ENCODE measurements at regions not wholly inside any gene's neighbourhood (a gene's known extent, or its start where the extent isn't known, plus 50 kb on each side); places are given as distances from the start of the nearest gene placed in this dataset.

DNA sequence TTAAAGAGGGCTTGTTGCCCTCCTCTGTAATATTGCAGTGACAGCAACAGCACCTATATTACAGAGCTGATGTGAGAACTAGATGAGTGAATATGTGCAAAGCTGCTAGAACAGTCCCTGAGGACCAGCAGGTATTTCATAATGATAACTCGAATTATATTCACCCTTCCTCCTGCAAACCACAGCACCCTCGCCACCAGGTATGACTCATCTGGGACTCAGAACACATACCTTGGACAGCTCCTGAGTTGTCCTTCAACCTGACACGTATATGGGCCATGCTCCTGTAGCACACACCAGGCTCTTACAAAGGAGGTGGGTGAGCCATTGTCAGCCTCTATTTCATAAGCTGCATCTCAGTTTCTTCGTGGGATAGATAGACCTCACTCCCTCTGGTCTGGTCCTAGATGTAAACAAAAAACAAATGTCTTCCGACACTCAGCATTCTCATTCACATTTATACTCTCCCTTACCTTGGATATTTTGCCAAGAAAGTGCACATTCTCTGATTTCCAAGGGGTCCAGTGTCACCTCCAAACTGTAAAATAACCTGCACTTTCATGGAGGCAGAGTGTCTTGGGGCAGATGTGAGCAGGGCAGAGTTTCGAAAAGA lies 124.5 kb downstream of the TLE3 start:
- H3K27ac ChIP-seq = no peak overlapping the region
- H3K4me3 ChIP-seq = no peak overlapping the region

DNA sequence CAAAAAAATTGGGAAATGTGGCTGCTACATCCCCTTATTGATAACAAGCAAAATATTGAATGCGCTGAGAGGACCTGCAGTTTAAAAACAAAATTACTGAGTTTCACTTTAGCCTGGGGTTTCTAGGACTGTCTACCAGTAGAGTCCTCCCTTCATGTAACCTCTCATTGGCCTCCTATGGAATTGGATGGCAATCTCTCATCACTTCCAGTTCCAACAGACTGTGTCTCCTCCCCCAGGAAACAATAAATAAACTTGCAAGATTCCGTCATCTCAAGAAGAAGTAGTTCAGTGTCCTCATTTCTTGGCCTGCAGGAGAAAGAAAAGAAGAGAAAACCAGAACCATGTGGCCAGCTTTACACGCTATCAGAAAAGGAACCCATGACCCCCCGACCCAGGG lies 123.8 kb downstream of the TLE3 start:
- Histone ChIP-seq H3K27ac (no peak overlapping the region), H3K4me3 (no peak overlapping the region)

DNA sequence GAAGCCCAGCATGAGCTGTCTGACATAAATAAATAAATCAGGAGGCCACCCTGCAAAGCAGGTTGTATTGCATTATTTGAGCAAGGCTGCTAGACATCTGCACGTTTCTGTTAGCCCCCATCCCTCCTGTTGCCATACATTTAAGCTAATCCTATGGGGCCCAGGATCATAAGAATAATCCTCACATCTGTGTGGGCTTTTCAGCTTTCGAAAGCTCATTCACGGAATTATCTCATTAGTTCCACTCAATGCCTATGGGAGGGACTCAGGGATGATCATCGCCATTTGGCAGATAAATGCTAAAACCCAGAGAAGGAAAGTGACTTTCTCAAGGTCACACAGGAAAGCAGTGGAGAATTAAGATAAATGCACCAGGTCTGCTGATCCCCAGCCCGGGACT lies 123.4 kb downstream of the TLE3 start:
- Histone ChIP-seq H3K27ac (no peak overlapping the region), H3K4me3 (no peak overlapping the region)

DNA sequence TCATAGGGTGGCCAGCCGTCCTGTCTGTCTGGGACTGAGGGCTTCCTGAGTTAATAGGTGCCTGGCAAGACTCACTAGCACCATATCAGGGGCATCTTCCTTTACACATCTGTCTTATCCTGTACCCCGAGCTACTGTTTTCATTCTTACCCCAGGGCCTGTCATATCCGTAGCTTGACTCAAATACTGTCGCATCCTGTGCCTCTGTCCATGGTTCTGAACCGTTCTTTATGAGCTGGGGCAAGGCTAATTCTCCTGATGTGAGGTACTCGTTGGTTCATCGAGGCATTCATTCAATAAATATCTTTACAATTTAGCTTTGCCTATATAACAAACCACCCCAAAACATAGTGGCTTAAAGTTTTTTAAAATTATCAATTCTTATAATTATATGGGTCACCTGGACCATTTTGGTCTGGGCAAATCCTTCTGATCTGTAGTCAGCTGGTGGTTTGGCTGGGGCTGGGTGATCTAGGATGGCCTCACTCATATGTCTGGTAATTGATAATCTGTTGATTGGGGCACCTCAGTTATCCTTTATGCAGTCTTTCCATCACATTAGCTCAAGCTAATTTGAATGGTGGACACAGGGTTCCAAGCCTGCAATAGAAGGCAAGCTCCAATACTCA lies 121.2 kb downstream of the TLE3 start:
- no peak overlapping the region for H3K4me3 ChIP-seq
- H3K27ac ChIP-seq = no peak overlapping the region

DNA sequence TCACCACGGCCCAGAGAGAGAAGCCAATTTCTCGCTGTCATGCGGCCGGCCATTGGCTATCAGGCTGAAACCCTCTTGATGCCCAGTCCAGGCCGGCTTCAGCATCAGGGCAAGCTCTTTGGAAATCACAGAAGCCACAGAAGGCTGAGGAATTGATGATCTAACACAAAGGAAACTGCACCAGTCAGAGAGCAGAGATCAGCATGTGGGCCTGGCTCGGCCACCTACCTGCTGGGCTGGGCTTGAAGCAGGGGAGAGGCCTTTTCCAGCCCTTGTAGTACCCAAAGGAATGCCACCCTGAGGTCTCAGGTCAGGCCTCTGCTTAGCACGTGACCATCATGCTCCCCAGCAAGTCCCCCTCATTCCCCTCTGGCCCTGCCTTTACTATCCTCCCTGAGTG lies 119.1 kb downstream of the TLE3 start:
- Histone ChIP-seq H3K27ac (no peak overlapping the region), H3K4me3 (no peak overlapping the region)

DNA sequence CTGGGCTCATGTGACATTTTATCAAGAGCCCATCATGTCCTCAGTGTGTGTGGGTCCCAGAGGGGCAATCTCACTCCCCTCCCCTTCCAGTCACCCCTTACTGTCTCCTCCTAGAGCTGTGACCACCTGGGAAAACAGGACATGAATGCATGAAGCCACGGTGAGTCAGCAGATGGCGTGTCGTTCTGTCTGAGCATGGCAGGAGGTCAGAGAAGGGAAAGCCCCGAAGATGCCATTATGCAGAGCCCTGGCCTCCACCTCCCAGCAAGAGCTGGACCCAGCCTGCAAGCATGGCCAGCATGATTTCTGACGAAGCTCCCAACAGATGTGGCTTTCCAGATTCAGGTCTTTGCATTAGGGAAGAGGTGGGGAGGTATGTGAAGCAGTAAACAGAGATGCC lies 118.5 kb downstream of the TLE3 start:
- no peak overlapping the region for H3K27ac ChIP-seq

DNA sequence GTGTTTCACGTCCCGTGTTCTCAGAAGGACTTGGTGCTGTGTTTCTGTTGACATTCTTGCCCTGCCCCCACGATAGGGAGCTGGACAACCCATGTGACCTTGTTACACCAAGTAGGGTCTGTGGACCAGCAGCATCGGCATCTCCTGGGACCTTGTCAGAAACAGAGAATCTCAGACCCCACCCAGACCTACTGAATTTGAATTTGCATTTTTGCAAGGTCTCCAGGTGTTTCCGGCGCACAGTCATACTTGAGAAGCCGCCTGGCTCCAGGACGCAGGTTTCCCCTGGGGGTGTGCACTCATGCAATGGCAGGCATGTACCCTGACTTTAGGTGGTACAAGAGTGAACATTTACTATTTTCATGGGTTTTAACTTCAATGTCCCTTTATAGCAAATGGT lies 117.9 kb downstream of the TLE3 start:
- H3K27ac ChIP-seq = no peak overlapping the region
- H3K4me3 ChIP-seq = no peak overlapping the region

More for the DNA sequence above, 118.5 kb downstream of the TLE3 start:
- H3K4me3 ChIP-seq = no peak overlapping the region

DNA sequence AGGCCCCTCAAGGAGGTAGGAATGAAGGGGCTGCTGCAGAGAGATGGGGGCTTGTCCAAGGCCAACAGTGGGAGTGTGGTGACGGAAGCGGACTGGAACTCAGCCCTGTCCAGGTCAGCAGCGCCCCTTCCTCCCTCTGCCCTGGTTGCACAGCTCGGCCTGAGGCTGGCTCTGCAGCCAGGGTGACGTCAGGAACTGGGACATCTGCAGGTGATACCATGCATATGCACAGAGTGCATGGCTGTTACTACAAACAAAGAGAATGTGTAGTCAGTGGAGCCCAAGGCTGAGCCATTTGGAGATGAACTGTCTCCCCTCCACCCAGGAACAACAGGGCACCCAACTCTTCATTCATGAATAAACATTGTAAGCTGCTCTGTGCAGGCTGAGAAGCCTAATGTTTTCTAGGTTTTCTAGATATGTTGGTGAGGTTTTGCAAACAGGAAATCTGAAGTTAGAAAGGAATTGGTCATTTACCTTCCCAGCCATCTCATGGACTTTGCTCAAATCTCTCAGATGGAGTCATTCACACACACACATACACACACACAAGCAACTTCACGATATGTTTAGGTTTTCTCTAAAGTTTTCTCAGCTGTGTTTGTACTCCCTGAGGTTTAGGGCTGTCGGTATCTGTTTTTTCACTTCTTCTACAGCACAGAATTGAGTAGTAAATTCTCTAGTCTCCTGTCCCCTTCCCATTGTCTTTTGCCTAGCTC lies 117.2 kb downstream of the TLE3 start:
- no peak overlapping the region for H3K4me3 ChIP-seq
- H3K27ac ChIP-seq = no peak overlapping the region

DNA sequence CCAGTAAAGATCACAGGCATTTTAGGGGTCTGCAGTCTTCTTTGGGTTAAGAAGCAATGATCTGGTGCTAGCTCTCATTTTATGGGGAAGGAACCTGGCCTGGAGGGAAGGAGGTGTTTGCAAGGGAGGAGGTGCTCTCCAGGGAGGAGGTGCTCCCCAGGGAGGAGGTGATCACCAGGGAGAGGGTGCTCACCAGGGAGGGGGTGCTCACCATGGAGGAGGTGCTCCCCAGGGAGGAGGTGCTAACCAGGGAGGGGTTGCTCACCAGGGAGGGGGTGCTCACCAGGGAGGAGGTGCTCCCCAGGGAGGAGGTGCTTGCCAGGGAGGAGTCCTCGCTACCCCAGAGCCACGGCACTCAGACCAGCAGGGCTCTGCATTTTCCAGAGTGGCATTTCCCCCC lies 115.7 kb downstream of the TLE3 start:
- no peak overlapping the region for H3K27ac ChIP-seq
- no peak overlapping the region for H3K4me3 ChIP-seq

DNA sequence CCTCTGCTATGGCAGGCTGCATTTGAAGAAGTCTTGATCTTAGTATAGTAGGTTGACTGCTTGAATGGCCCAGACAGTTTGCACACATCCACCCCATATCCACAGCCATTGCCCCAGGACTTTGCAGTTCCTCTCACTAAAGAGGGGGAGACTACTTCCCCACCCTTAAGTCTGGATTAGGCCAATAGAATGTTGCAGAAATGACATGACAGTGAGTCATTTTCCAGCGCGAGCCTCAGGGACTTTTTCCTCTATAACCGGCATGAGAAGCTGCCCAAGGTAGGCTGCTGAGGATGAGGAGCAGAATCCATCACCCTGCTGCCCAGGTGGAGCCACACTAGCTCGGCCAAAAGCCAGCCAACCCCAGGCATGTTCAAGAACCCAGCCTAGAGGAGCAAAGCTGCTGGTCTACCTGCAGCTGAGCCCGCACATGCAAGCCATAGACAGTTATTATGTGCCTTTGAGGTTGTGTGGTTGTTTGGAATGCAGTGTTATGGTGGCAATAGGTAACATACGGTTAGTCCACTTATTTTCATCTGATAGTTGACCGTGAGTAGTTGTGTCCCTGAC lies 113.9 kb downstream of the TLE3 start:
- Histone ChIP-seq H3K27ac (no peak overlapping the region), H3K4me3 (no peak overlapping the region)

DNA sequence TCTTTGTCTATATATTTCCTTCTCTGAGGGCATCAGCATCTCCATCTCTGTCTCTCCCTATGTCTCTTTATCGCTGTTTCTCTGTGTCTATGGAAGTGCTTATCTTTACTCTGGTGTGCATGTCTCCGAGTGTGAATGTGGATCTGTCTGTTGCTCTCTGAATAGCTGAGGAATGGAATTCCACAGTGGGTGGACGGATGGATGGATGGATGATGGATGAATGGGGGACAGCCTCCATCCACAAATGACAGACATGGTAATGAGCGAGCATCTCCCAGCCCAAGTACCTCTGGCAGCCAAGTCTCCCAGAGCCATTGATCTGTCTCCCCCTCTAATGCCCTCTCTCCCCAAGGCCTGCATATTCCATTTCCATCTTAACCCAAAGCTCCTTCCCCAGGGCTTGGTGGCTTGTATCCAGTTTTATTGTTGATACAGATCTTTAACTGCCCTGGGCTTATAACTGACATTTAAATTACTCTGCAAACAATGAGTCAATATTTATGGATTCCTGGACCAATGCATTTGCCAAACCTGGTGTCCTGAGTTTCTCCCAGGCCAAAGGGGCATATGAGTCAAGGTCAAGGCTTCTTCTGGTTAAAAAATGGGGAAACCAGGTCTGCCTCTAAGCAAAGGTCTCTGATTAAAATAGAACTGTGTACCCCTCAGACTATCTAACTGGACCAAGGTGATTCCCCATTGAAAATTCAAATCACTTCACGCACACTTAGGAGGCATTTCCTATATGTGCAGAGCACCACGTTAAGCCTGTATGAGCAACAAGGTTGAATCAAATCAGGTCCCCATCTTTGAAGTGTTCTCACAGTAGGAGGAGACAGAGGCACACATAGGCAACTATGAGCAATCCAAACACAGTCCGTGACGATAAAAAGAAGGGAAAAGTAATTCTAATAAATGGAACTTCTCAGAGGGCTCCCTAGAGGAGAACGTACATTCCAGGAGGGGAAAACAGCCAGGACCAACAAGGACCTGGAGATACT lies 109.9 kb downstream of the TLE3 start:
- Histone ChIP-seq H3K4me3 (no peak overlapping the region), H3K27ac (no peak overlapping the region)

DNA sequence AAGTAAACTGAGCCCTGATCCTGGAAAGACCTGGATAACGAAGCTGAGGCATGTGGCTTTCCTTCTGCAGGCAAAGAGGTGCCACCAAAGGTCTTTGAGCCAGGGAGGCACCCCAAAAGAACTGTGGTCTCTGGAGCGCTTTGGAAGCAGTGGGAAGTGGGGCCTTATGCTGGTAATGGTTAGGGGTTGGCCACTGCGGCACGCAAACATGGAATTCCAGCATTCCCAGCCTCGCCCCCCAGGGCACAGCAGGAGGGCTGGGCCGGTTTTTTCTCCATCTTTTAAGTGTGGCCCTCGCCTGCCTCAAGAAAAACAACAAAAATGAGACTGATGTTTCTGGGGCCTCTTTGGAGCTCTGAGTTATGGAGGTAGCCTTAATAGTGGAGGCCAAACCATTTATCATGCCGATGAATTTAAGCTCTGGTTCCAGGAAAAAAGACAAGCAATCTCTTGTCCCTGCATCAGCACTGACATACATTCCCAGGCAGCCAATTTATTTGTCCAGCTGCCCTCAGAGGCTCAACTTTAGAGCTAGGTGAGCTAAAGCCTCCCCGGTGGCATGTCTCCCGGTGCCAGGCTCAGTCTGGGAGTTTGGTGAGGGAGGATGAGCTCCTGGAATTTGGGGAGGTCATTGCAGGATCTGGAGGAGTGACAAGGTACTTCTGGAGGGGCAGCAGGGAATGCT lies 109.0 kb downstream of the TLE3 start:
- Histone ChIP-seq H3K27ac (no peak overlapping the region), H3K4me3 (no peak overlapping the region)

DNA sequence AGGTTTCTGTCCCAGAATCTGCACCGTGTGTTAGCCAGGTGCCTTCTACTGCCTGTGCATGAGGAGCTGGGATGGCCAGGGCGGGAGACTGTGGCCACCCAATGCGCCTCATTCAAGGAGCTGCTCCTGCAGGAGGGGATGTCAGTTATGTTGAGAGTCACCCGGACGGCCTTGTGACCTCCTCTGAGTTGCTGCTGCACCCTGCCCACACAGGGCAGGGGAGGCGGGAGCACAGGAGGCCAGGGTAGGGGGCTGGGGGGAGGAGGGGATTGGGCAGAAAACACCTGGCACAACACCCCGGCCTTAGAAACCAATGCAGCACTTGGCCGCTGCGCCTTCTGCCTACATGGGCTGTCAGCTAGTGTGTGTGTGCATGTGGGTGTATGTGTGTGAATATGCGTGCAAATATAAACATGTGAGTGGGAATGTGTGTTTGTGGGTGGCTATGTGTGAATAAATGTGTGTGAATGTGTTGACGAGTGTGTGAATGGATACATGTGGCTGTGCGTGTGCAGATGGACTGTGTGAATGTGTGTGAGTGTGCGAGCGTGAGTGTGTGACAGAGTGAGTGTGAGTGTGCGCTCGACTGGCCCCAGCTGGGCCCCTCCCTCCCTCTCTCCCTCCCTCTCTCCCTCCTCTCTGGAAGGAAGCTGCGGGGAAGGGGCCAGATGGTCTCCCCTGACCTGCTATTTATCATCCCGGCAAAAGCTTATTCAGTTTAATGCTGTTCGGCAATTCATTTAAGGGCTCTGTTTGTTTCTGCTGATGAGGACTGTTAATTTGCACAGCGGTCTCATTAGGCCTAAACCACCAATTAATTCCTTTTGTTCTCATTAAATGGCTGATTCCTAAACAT lies 106.9 kb downstream of the TLE3 start:
- H3K27ac ChIP-seq = no peak overlapping the region
- no peak overlapping the region for H3K4me3 ChIP-seq

DNA sequence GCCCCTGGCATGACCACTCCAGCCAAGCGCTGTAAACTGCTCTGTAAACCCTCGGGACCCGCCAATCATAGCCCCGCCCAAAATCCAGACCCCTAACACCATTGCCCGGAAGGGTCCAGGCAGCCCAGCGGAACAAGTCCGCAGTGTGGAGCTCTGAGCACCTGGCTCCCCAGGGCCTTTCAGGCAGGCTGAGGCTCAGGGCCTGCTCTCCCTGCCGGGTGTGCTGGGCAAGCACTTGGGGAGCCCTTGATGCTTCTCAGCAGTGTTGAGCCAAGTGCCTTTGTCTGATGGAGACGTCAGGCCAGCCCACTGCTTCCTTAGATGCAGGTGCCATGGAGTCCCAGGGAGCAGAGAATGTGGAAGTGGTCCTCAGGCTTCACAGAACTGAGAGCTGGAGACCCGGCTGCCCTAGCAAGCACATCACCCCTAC lies 106.2 kb downstream of the TLE3 start:
- Histone ChIP-seq H3K27ac (no peak overlapping the region), H3K4me3 (no peak overlapping the region)

DNA sequence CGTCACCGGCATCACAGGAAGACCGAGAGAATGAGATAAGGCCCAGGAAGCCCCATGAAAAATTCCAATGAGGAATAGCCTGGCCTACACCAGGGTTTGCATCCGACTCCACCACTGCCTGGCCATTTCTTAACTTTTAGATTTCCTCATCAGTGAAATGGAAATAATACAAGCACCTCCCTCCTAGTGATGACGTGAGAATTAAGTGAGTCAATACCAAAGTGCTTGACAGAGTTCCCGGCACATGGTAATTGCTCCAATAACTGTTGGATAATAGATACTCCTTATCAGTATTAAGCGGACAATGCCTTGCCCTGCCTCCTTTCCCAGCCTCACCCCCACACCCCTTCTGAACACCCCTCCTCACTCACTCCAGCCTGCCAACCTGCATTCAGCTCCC lies 105.4 kb downstream of the TLE3 start:
- no peak overlapping the region for H3K27ac ChIP-seq
- H3K4me3 ChIP-seq = no peak overlapping the region

DNA sequence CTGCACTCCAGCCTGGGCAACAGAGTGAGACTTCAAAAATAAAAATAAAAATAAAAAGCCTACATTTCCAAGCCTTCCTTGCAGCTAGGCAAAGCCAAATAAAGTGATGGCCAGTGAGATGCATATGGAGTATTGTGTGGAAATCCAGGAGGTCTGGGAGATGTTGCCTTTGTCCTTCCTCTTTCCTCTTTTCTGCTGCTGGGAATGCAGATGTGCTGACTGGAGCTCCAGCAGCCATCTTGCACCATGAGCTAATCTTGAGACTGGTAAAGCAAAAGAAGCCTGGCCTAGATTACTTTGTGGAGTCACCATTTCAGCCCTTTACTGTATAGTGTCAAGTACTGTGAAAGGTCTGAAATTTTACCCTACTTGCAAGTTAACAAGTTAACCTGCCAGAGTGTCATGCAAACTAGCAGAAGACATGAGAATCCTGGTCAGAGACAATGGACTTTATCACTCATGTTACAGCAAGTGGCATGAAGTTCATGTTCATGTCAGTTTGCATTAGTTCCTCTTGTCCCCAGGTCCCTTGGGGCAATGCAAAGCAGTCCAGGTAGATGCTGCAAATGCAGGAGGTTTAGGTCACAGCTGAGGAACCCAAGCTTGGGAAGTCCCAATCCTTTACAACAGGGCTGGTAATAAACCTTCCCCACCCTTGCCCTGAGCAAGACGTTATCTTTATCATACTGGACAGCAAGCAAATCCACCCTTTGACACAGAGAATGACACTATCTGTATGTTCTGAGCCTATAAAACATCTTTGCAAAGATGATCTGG lies 103.1 kb downstream of the TLE3 start:
- H3K4me3 ChIP-seq = no peak overlapping the region
- no peak overlapping the region for H3K27ac ChIP-seq

DNA sequence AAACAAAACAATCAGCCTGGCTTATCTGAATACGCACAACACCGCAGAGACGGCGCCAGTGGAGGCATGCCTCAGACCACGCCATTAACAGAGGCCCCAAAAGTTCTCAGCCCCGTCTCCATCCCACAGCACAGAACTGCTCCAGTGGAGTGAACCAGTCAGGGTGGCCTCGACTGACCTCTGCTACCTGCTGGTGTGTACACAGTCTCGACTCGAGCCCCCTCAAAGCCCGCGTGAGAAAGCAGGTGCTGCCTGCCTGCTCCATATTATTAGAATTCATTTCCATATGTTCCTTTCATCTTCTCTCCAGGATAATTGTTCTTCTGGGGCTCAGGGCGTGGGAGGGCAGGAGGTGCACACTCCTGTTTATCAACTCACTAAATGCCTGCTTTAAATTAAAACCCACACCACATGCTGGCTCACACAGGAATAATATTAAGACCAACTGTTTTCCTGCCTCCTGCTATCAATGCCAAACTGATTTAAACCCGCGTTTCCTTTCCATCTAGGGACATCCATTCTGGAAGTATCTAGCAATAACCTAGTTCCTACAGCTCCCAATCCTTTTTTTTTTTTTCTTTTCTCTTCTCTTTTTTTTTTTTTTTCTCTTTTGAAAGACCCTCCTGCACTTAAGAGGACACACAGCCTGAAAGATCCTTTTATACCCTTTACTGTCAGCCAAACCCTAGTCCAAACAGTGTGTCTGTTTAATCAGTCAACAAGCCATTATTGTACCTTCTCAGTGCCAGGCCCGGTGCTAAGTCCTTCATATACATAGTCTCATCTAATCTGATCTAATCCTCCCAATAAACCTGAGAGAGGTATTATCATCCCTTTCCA lies 101.2 kb downstream of the TLE3 start:
- no peak overlapping the region for H3K27ac ChIP-seq
- H3K4me3 ChIP-seq = no peak overlapping the region

Data from skin epidermis (tissue), 12 donors.